ENCODE measurements at regions not wholly inside any gene's neighbourhood (a gene's known extent, or its start where the extent isn't known, plus 50 kb on each side); places are given as distances from the start of the nearest gene placed in this dataset.
A peak's percentile ranks its signal among the peaks of the same experiment; 100 is the strongest.
"Not testable (repeated sequence)": the region's sequence is repeated elsewhere in the genome, so short reads cannot be mapped to it uniquely, and the experiment has no call there.

DNA sequence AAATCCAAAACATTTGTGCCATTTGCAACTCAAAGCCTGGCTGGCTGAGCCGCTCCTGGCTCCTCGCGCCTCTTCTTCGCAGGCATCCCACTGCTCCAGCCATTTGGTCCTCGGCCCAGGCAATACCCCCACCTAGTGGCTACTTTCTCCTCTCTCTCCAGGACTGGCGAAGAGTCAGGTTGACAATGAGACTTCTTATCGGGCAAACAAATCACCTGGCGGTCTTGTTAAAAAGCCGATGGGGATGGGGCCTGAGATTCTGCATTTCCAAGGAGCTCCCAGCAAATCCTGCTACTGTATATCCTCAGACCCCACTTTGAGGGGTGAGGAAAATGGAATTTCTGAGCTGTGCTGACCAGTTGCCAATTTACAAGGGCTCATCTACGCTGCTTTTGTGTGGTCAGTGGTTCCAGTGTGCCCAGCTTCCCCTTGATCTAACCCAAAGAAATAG, 89.0 kb downstream of the ISX start:
- no peak overlapping the region for H3K4me3 ChIP-seq (ENCODE audit: low read depth, low read length)
- TF ChIP-seq, protein P1, sequence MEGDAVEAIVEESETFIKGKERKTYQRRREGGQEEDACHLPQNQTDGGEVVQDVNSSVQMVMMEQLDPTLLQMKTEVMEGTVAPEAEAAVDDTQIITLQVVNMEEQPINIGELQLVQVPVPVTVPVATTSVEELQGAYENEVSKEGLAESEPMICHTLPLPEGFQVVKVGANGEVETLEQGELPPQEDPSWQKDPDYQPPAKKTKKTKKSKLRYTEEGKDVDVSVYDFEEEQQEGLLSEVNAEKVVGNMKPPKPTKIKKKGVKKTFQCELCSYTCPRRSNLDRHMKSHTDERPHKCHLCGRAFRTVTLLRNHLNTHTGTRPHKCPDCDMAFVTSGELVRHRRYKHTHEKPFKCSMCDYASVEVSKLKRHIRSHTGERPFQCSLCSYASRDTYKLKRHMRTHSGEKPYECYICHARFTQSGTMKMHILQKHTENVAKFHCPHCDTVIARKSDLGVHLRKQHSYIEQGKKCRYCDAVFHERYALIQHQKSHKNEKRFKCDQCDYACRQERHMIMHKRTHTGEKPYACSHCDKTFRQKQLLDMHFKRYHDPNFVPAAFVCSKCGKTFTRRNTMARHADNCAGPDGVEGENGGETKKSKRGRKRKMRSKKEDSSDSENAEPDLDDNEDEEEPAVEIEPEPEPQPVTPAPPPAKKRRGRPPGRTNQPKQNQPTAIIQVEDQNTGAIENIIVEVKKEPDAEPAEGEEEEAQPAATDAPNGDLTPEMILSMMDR (IDR thresholded peaks at IDR 0.05; ENCODE audit: borderline replicate concordance, insufficient read depth, low read depth, low read length), result peak; percentile 76

DNA sequence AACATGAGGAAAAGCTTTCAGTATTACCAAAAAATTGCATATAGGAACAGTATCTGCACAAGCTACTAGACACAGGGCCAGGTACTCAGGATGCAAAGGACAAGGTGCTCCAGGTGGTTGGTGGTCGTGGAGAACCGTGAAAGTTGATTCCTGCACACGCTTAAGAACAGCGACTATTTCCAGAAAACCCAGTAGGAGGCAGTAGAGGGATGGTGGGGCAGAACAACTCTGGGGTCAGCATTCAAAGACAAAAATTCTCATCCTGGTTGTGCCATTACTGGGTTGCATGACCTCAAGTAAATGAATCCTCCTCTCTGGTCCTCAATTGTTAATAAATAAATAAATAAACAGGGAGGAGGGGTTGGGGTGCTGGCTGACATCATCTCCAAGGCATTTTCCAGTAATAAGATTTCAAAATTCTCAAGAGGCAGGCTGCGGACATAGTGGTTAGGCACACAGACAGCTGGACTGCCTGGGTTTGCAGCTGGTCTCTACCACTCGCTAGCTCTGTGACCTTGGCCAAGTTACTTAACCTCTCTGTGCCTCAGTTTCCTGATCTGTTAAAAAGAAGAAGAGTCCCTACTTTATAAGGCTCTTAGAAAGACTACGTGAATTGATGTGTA, 89.6 kb downstream of the ISX start:
- H3K4me3 ChIP-seq (ENCODE audit: low read depth, low read length), result no peak overlapping the region
- TF ChIP-seq, protein P1 (IDR thresholded peaks at IDR 0.05; ENCODE audit: borderline replicate concordance, insufficient read depth, low read depth, low read length), result 0 out of 2 replicates have a peak, but pooled peaks have one; percentile 16

DNA sequence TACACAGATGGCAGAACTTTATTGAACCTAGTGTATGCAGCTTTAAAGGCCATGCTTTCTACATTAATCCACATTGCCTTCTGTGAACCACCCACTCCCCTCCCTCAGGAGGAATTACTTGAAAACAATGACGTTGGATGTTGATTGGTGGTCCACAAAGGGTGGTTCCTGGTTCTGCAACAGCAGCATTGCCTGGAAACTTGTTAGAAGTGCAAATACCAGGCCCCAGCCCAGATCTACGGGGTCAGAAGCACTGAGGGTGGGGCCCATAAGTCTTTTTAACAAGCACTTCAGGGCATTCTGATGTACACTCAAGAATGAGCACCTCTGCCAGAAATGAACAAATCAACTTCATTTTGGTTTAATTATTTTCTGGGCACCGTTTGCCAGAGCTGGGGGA, 91.0 kb downstream of the ISX start:
- H3K4me3 ChIP-seq (ENCODE audit: low read depth, low read length), result no peak overlapping the region
- TF ChIP-seq, protein P1 (IDR thresholded peaks at IDR 0.05; ENCODE audit: borderline replicate concordance, insufficient read depth, low read depth, low read length), result no peak

DNA sequence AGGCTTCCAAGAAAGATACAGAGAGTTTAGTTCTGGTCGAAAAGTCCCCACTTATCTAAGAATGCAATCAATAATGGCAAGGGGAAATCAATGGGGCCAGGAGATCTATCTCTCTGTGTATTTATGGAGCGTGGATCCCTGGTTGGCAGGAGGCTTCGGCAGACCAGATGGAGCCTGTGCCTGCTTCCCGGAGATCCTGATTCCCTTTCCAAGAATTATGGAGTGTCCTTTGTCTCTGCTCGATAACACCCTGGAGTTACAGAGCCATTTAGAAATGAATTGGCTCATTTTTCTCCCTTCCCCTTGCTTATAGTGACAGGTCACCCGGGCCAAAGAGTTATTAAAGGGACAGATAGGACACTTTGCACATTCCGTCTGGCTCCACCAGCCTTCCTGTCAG, 92.4 kb downstream of the ISX start:
- no peak overlapping the region for H3K4me3 ChIP-seq (ENCODE audit: low read depth, low read length)
- TF ChIP-seq, protein P1 (IDR thresholded peaks at IDR 0.05; ENCODE audit: borderline replicate concordance, insufficient read depth, low read depth, low read length), result no peak

DNA sequence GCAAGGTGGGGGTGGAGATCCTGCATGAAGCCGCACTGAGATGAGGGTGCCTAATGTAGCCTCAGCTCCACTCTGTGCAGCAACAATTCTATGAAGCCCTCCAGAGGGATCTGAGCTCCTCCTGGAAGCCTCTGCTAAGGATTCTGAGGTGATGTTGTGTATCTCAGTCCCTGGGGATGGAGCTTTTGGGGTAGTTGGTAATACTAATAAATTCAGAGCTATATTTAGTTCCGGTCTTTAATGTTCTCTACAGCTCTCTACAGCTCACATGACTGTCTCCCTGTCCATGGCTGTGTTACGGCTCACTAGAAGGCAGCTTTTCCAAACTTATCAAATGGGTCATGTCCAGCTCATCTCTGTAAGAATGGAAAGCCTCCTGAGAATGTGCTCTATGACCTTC, 93.4 kb downstream of the ISX start:
- TF ChIP-seq, protein P1 (IDR thresholded peaks at IDR 0.05; ENCODE audit: borderline replicate concordance, insufficient read depth, low read depth, low read length), result no peak

DNA sequence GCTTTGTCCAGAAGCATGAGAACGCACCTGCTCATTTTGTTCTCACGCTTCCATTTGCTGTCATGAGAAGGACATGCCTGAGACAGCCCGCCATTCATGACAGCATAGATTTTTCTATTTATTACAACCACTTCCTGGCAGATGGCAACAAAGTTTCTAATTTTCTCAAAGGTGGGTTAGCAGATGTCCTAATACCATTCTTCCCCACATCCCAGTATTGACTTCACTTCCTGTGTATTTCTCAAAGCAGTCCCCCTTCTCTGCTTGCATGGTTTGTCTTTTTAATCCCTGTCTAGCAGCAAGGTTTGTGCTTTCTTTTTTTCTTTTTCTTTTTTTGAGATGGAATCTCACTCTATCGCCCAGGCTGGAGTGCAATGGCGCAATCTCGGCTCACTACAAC, 94.3 kb downstream of the ISX start:
- TF ChIP-seq, protein P1 (IDR thresholded peaks at IDR 0.05; ENCODE audit: borderline replicate concordance, insufficient read depth, low read depth, low read length), result no peak
- H3K4me3 ChIP-seq (ENCODE audit: low read depth, low read length), result no peak overlapping the region

More for the DNA sequence above, 93.4 kb downstream of the ISX start:
- H3K4me3 ChIP-seq (ENCODE audit: low read depth, low read length), result no peak overlapping the region

DNA sequence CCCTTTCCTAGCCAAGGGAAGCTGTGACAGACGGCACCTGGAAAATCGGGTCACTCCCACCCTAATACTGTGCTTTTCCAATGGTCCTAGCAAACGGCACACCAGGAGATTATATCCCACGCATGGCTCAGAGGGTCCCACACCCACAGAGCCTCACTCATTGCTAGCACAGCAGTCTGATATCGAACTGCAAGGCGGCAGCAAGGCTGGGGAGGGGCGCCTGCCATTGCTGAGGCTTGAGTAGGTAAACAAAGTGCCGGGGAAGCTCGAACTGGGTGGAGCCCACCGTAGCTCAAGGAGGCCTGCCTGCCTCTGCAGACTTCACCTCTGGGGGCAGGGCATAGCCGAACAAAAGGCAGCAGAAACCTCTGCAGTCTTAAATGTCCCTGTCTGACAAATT, 91.4 kb upstream of the HMGXB4 start:
- H3K4me3 ChIP-seq (ENCODE audit: low read depth, low read length), result not testable (repeated sequence)
